Ovary (tissue), 3 donors: ENCODE measurements at regions not wholly inside any gene's neighbourhood (a gene's known extent, or its start where the extent isn't known, plus 50 kb on each side); places are given as distances from the start of the nearest gene placed in this dataset.

Source experiments
- CTCF ChIP-seq, 3 donors: fragments of 450-650 bp in 2 of 3; fragments of 200-600 bp in 1 of 3; IDR thresholded peaks; one replicate each; pipeline versions ENCODE4 v1.5.1 to v1.8.0; 2016 to 2022; ENCODE audit warnings: antibody characterized with exemption in 3 of 3, mild to moderate bottlenecking in 1 of 3
- POLR2A ChIP-seq: fragments of 450-650 bp; IDR thresholded peaks from one replicate; pipeline ENCODE4 v1.6.1; 2017; ENCODE audit warnings: antibody characterized with exemption, mild to moderate bottlenecking, moderate library complexity
- donor health status: DM: no; HTN: no; CAD: no.

- TF ChIP-seq CTCF (IDR thresholded peaks at IDR 0.05) (no peak), POLR2A (no peak)
Observed at GRCh38 chr16:73220836-73221235, 172.9 kb upstream of the ZFHX3 start.
